Iris pigment epithelial cell (primary cell): ENCODE measurements at regions not wholly inside any gene's neighbourhood (a gene's known extent, or its start where the extent isn't known, plus 50 kb on each side); places are given as distances from the start of the nearest gene placed in this dataset.

ENCODE experiments used
- DNase-seq: peaks from one replicate; pipeline ENCODE4 v3.0.0-alpha.2; 2011; ENCODE audit warnings: low read depth

DNA sequence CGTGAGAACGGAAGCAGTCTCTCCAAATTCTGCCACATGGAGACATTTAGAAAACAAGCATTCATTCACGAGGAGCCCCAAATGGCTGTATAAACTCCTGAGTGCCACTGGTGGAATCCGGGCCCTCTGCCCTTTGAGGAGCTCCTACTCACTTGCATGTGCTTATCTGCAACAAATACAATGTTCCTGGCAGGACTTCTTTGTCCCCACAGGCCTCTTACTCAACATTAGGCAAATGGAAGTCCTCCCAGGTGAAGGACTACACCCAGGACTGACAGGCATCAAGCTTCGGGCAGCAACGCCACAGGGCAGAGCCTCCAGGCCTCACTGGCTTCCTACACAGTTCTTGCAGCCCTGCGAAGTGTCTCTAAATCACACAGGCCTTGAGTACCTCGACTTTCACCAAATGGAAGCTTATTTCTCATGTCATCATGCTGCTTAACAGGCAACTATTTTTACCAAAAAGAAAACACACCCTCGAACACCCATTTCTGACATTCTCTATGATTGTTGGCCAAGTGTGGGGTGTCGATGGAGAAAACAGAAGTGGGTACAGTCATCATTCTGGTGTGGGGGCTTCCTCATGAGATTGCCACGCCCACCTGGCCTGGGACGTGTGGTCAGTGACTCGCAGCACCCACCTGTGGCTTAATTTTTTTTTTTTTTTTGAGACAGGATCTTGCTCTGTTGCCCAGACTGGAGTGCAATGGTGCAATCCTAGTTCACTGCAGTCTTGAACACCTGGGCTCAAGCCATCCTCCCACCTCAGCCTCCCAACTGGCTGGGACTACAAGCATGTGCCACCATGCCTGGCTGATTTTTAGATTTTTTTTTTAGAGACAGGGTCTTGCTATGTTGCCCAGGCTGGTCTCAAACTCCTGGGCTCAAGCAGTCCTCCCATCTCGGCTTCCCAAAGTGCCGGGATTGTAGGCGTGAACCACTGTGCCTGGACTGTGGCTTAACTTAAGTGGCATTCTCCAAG lies 186.8 kb upstream of the GLI2 start:
- DNase-seq = no peak

DNA sequence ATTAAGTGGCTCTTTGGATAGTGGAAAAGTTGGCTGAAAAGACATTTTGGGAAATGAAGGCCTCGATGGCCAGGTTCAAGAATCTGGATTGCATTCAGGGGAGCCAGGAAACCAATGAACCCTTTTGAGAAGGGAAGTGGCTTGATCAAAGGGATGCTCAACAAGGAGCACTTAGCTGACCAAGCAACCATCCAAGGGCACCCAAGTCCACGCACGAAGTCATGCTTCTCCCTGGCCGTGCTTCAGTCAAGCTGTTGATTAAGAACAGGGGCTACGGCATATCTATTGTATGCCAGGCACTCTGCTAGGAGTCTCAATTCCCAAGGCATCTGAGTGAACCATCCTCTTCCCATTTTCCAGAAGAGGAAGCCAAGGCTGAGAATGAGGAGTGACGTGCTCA lies 185.8 kb upstream of the GLI2 start:
- DNase-seq = no peak

DNA sequence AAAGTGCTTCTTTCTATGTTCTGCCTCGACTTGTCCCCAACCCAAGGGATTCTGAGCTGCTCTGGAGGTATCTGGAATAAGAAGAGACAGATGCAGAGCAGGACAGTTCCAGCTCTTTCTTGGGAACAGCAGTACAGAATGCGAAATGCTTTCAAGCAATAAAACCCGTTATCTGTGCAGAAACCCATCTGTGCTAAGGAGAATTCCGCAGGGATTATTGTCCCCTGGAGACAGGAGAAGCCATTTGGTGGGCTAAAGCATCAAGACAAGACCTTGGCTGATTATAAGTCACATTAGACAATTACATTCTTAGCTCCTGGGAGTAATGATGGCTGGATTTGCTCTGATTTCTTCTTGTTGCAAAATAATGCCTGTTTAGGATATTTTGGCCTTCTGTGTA lies 185.4 kb upstream of the GLI2 start:
- no peak for DNase-seq

DNA sequence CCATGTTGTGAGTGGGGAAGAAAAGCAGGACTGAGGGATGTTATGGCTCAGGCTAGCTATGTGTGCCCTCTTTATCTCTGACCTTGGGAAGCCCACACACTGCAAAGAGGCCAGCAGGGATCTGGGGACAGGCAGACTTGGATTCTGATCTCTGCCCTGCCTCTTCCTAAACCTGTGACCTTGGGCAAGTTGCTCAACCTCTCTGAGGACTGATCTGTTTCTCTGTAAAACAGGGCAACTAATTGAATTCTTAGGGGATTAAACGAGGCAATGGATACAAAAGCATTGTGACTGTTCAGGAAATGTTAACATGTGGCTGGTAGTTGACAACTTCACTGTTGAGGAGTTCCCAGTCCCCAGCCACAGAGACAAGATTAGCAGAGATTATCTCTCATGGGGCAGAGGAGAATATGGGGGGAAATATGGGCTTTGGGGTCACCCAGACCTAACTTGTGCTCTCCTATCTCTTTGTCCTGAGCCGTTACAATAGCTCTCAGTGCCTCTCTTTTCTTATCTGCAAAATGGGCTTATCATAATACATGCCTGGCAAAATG lies 184.7 kb upstream of the GLI2 start:
- DNase-seq = no peak

- DNase-seq = no peak
Observed at GRCh38 chr2:120551522-120551921, 184.1 kb upstream of the GLI2 start.

GRCh38 chr2:120552079-120552478 lies 183.6 kb upstream of the GLI2 start:
- DNase-seq = no peak

GRCh38 chr2:120552800-120553481 lies 182.7 kb upstream of the GLI2 start:
- peak; percentile 61 for DNase-seq

DNA sequence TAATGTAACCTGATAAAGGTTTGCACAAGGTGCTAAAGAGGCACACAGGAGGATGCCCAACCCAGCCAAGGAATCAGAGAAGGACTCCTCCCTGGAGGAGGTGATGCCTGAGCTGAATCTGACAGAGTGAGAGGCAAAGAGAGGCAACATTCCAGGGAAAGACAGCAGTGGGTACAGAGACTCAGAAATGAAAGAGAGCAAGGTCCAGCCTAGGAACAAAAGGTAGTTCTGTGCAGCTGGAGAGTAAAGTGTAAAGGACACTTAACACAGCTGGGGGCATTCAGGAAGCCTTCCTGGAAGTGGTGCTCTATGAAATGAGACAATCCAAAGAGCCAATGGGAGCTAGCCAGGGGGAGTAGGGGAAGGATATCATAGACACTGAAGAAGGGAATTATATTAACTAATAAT lies 181.0 kb upstream of the GLI2 start:
- no peak for DNase-seq

GRCh38 chr2:120555092-120555491 lies 180.6 kb upstream of the GLI2 start:
- DNase-seq = no peak

DNA sequence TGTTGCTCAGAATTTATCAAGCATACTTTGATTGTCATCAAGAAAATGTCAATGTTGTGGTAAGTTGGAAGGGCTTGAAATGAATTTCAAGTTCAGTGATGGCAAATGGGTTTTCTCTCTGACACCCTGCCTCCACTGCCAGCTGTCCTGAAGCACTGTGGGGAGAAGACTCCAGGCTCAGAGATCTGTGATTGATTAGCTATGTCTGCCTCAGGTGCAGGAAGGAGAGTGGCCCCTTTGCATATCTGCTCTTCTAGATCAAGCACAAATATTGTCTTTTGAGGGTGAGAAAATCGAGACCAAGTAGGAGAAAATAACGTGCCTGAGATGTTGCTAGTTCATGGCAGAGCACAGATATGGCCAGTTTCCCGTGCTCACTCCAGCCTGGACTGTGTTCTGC lies 178.8 kb upstream of the GLI2 start:
- DNase-seq = no peak

- no peak for DNase-seq
Observed at GRCh38 chr2:120558847-120559246, 176.8 kb upstream of the GLI2 start.

DNA sequence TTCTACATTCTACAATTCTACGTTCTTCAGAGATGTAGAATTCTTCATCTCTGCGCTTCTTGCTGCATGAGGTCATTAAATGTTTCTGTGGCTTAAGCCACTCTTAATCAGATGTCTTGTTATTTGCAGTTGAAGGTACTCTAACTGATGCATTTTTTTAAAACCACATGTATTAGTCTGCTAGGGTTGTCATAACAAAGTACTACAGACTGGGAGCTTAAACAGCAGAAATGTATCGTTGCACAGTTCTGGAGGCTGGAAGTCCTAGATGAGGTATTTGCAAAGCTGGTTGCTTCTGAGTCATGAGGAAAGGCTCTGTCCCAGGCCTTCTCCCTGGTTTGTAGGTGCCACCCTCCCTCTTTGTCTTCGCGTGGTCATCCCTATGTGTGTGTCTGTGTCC lies 176.3 kb upstream of the GLI2 start:
- peak; percentile 99 for DNase-seq

- no peak for DNase-seq
Observed at GRCh38 chr2:120560330-120560729, 175.3 kb upstream of the GLI2 start.

GRCh38 chr2:120561379-120562035 lies 174.2 kb upstream of the GLI2 start:
- DNase-seq = no peak

GRCh38 chr2:120562218-120563005 lies 173.3 kb upstream of the GLI2 start:
- DNase-seq = no peak

DNA sequence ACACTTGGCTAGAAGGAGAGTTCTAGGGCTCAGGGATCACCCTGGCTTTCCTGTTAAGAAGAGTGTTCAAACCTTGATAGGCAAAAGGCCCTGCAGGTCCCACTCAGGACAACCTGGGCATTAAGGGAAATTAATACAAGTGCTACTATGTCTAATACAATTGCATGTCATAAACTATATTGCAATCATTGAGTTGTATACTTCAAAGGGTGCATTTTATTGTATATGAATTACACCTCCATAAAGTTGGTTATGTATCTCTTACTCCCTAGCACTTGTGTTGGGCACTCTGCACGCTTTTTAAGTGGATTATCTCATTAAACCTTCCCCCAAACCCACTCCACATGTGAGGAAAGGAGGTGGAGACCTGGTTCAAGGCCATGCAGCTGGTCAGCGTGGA lies 172.1 kb upstream of the GLI2 start:
- DNase-seq = no peak

DNA sequence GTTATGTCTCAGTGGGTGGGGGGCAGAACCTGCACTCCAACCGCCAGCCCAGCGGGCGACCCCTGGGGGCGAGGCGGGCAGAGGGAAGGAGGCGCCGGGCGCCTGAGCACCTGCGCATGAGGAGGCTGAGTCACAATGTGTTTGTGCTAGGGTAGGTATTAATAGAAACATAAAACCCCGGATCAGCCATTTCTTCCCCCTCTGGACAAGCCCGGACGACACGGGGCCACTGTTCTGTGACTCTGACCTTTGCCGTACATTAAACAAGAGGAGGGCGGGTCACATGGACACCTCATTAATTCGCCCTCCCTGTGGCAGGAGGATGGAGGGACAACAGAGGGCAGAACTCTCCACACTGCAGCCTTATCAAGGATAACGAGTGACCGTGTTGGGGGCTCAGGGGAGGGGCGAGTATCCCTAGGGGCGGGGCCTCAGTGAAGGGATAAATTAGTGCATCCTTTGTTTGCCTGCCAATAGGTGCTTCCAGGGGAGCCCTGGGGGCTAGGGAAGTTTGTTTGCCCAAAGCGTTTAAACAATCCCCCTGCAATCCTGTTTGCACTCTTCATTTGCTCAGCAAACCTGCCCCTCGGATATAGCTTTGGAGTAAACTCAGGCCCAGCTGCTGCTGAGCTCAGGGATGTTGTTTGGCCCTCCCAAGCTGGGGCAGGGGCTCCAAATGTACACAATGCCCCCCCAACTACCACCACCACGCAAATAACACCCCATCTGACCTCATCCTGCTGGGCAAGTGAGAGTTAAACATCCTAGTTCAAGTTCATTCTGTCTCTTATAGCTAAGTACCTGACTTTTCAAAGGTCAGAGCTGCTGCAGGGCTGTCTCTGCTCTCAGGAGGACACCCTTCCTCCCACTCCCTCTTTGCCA lies 171.2 kb upstream of the GLI2 start:
- DNase-seq = no peak

DNA sequence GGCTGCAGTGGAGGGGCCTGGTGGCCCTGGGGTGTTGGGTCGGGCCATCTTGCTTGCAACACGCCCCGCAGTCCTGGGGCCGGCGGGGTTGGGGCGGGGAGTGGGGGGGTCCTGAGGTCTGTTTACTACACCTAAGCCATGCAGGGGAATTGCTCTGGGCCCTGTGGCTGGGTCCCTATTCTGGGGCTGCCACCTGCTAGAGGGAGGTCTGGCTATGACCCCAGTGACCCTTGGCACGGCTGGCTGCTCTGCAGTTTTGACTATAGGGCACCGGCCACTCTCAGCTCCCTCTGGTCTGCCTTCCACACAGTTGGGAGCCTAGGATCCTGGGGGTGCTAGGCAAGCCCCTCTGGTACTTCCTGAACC lies 170.6 kb upstream of the GLI2 start:
- no peak for DNase-seq

- no peak for DNase-seq
Observed at GRCh38 chr2:120565929-120566328, 169.7 kb upstream of the GLI2 start.

GRCh38 chr2:120566331-120567035 lies 169.2 kb upstream of the GLI2 start:
- peak; percentile 93 for DNase-seq
